K562 (cell line): ENCODE measurements at regions not wholly inside any gene's neighbourhood (a gene's known extent, or its start where the extent isn't known, plus 50 kb on each side); places are given as distances from the start of the nearest gene placed in this dataset.

Experiments used
- ATAC-seq: fragments of 200-7000 bp; cut with Tn5 transposase; 3 replicates; pipeline ENCODE4 v1.9.1; 2020; ENCODE audit warnings: moderate library complexity
- BruUV-seq: library from RNA; stranded (reverse); fragments of 400-500 nt; replicated peaks from 2 replicates; lab custom pipeline; 2021; lab: Mats Ljungman, UMichigan
- CTCF ChIA-PET: fragments of 300-600 bp; formaldehyde crosslinking; extraction: SDS; loops from one replicate; lab custom pipeline; 2021; ENCODE audit warnings: low intra/inter-chr PET ratio; lab: Yijun Ruan, JAX
- POLR2A ChIA-PET: fragments of 300-600, 350-650 bp; sonication (Branson Sonifier 250); formaldehyde crosslinking; extraction: SDS; loops from one replicate; lab custom pipeline; 2021; ENCODE audit warnings: antibody characterized with exemption, inconsistent platforms; lab: Yijun Ruan, JAX
- DNase-seq, 4 experiments: peaks; one replicate each; pipeline versions ENCODE4 v3.0.0 to v3.0.0-alpha.2; 2011 to 2018; ENCODE audit warnings: low spot score in 3 of 4, mixed read lengths in 3 of 4; ENCODE audit errors: extremely low read depth in 1 of 4
- FAIRE-seq: peaks from 2 replicates; lab custom pipeline; 2011; peaks lifted over from hg19 to GRCh38; lab: Jason Lieb, UNC
- H2AFZ ChIP-seq: 2 replicates; pipeline ENCODE4 v1.6.0; 2011; ENCODE audit warnings: low read depth, low read length, control low read depth, inconsistent platforms
- H3K27ac ChIP-seq: fragments of 200-600 bp; 3 replicates; pipeline ENCODE4 v1.8.0; 2011; ENCODE audit warnings: low read depth, mild to moderate bottlenecking, control low read depth, inconsistent platforms, low read length, moderate library complexity, mixed read lengths; ENCODE audit errors: extremely low read depth
- H3K27me3 ChIP-seq, 2 experiments: fragments of 300-600 bp in 1 of 2; 2 replicates in 1 of 2; 3 replicates in 1 of 2; pipeline versions ENCODE4 v1.6.0 to v1.8.0; 2011; ENCODE audit warnings: inconsistent platforms in 2 of 2, low read length in 2 of 2, mild to moderate bottlenecking in 1 of 2, mixed read lengths in 1 of 2, moderate library complexity in 1 of 2; ENCODE audit not compliant: control insufficient read depth in 2 of 2, insufficient read depth in 2 of 2
- H3K36me3 ChIP-seq: fragments of 300-600 bp; 3 replicates; pipeline ENCODE4 v1.8.0; 2011; ENCODE audit warnings: mild to moderate bottlenecking, low read length, inconsistent platforms; ENCODE audit not compliant: control insufficient read depth, insufficient read depth
- H3K4me1 ChIP-seq, 2 experiments: fragments of 200-600 bp in 1 of 2; replicated peaks in 1 of 2; 2 replicates in 1 of 2; 3 replicates in 1 of 2; pipeline versions ENCODE4 v1.5.1 to v1.8.0; 2011; ENCODE audit warnings: inconsistent platforms in 2 of 2, low read length in 2 of 2, mild to moderate bottlenecking in 1 of 2, mixed read lengths in 1 of 2, moderate library complexity in 1 of 2; ENCODE audit not compliant: control insufficient read depth in 2 of 2, insufficient read depth in 2 of 2
- H3K4me2 ChIP-seq: 2 replicates; pipeline ENCODE4 v1.6.1; 2011; ENCODE audit warnings: low read length, control low read depth, inconsistent platforms, mixed read lengths; ENCODE audit not compliant: insufficient read depth
- H3K4me3 ChIP-seq: fragments of 200-600 bp; sonication (generic), shearing (Covaris generic); 2 replicates; pipeline ENCODE4 v1.5.1; 2016; ENCODE audit warnings: control low read depth, inconsistent platforms
- H3K79me2 ChIP-seq: fragments of 200-600 bp; 3 replicates; pipeline ENCODE4 v1.8.0; 2011; ENCODE audit warnings: low read length, inconsistent platforms; ENCODE audit not compliant: control insufficient read depth, insufficient read depth
- H3K9ac ChIP-seq, 2 experiments: 2 replicates each; pipeline versions ENCODE4 v1.6.0 to v1.6.1; 2011; ENCODE audit warnings: low read depth in 2 of 2, low read length in 2 of 2, control low read depth in 1 of 2, inconsistent platforms in 1 of 2, mild to moderate bottlenecking in 1 of 2, mixed read lengths in 1 of 2; ENCODE audit not compliant: insufficient read depth in 1 of 2
- H3K9me1 ChIP-seq: one replicate; pipeline ENCODE4 v1.6.0; 2011; ENCODE audit warnings: inconsistent platforms, mild to moderate bottlenecking, low read length, moderate library complexity; ENCODE audit not compliant: control insufficient read depth, insufficient read depth
- H3K9me3 ChIP-seq: replicated peaks from 2 replicates; pipeline ENCODE4 v1.5.1; 2011; ENCODE audit warnings: low read depth, low read length, inconsistent platforms; ENCODE audit not compliant: control insufficient read depth, insufficient read depth
- H4K20me1 ChIP-seq: replicated peaks from 2 replicates; pipeline ENCODE4 v1.6.1; 2011; ENCODE audit warnings: low read length, inconsistent platforms, mixed read lengths; ENCODE audit not compliant: control insufficient read depth, insufficient read depth
- ATF1 ChIP-seq, 2 experiments: fragments of 450-650 bp in 1 of 2; IDR thresholded peaks; 2 replicates each; pipeline ENCODE4 v1.6.1; 2016; ENCODE audit warnings: missing compliant biosample characterization in 1 of 2, missing genetic modification characterization in 1 of 2
- CBX5 ChIP-seq: IDR thresholded peaks from 2 replicates; pipeline ENCODE4 v1.6.1; 2014; ENCODE audit warnings: low read depth, borderline replicate concordance
- ELF2 ChIP-seq: fragments of 250-450 bp; sonication (Bioruptor Pico); IDR thresholded peaks from 2 replicates; pipeline ENCODE4 v1.5.0; 2021; ENCODE audit warnings: mild to moderate bottlenecking
- ELK3 ChIP-seq: fragments of 450-650 bp; formaldehyde crosslinking; IDR thresholded peaks from 2 replicates; pipeline ENCODE4 v1.4.0; 2020; ENCODE audit warnings: mild to moderate bottlenecking
- HNRNPL ChIP-seq: fragments of 200-400 bp; formaldehyde crosslinking; IDR thresholded peaks from 2 replicates; pipeline ENCODE4 v1.6.1; 2017; ENCODE audit warnings: low read depth, mild to moderate bottlenecking, low read length
- PATZ1 ChIP-seq: fragments of 250-450 bp; sonication (Bioruptor Pico); IDR thresholded peaks from 2 replicates; pipeline ENCODE4 v1.5.0; 2020; ENCODE audit warnings: mild to moderate bottlenecking, borderline replicate concordance
- POLR3G ChIP-seq: IDR thresholded peaks from 2 replicates; pipeline ENCODE4 v1.6.1; 2011; ENCODE audit not compliant: insufficient read length, insufficient replicate concordance; ENCODE audit errors: extremely low read depth
- PRMT5 ChIP-seq: sonication (generic); formaldehyde crosslinking; IDR thresholded peaks from 2 replicates; pipeline ENCODE4 v1.5.0; 2020; ENCODE audit warnings: missing genetic modification reagents
- RBFOX2 ChIP-seq: fragments of 200-400 bp; formaldehyde crosslinking; IDR thresholded peaks from 2 replicates; pipeline ENCODE4 v1.6.1; 2017; ENCODE audit warnings: low read depth, mild to moderate bottlenecking, low read length, moderate library complexity
- RBM22 ChIP-seq: fragments of 200-400 bp; formaldehyde crosslinking; IDR thresholded peaks from 2 replicates; pipeline ENCODE4 v1.6.1; 2018; ENCODE audit warnings: low read length, low read depth; ENCODE audit not compliant: poor library complexity, severe bottlenecking
- RCOR1 ChIP-seq, 2 experiments: IDR thresholded peaks; 2 replicates each; pipeline ENCODE4 v1.6.1; 2012; ENCODE audit warnings: low read depth in 2 of 2, low read length in 2 of 2, borderline replicate concordance in 1 of 2, improper control_type of control experiment in 1 of 2
- SMAD2 ChIP-seq: fragments of 150-350 bp; IDR thresholded peaks from 2 replicates; pipeline ENCODE4 v1.6.1; 2014; ENCODE audit warnings: low read depth, mild to moderate bottlenecking, low read length
- ZBTB12 ChIP-seq: fragments of 250-450 bp; sonication (Bioruptor Pico); IDR thresholded peaks from 2 replicates; pipeline ENCODE4 v1.4.0; 2020
- ZC3H4 ChIP-seq: sonication (generic); formaldehyde crosslinking; IDR thresholded peaks from 2 replicates; pipeline ENCODE4 v1.9.0; 2021; ENCODE audit warnings: missing genetic modification reagents, borderline replicate concordance
- ZNF217 ChIP-seq: sonication (generic); formaldehyde crosslinking; IDR thresholded peaks from 2 replicates; pipeline ENCODE4 v1.8.0; 2022; ENCODE audit warnings: mild to moderate bottlenecking, missing genetic modification reagents
- ZNF592 ChIP-seq: fragments of 450-650 bp; IDR thresholded peaks from 2 replicates; pipeline ENCODE4 v1.6.1; 2017; ENCODE audit warnings: antibody characterized with exemption, mild to moderate bottlenecking
- WGBS: fragments of 100-300 bp; shearing (Covaris generic); methylation state at CpG from one replicate; pipeline ENCODE4 v1.1.6; 2016; ENCODE audit warnings: low coverage, mixed read lengths; ENCODE audit not compliant: insufficient coverage; ENCODE audit errors: missing lambda C conversion rate; 5-methylcytosine and 5-hydroxymethylcytosine counted together
- in situ Hi-C: fragments of 300-500 bp; cut with MboI; formaldehyde crosslinking; loops from 4 replicates; pipeline ENCODE4 v1.15.0; 2018; ENCODE audit warnings: inconsistent platforms, mixed read lengths
- intact Hi-C: fragments of 100-400 bp; cut with micrococcal nuclease; formaldehyde crosslinking; loops from 2 replicates; pipeline ENCODE4 v1.14.2; 2022

- no peak for FAIRE-seq
- no TSS peak for BruUV-seq
- TF ChIP-seq ATF1 (CRISPR knock-in tag; IDR thresholded peaks at IDR 0.05) (no peak), ATF1 (tag; IDR thresholded peaks at IDR 0.05) (no peak), CBX5 (no peak), ZBTB12 (no peak), ELK3 (CRISPR knock-in tag) (no peak), RCOR1 (IDR thresholded peaks at IDR 0.05; ENCODE audit: borderline replicate concordance in 1 of 2, low read depth in 2 of 2, low read length in 2 of 2) (no peak), ELF2 (CRISPR knock-in tag) (no peak), PRMT5 (CRISPR knock-in tag) (no peak), PATZ1 (no peak), SMAD2 (no peak), RBFOX2 (no peak), HNRNPL (no peak), RBM22 (no peak), POLR3G (no peak), ZNF217 (no peak), ZNF592 (no peak), ZC3H4 (no peak)
These were observed 478.5 kb upstream of the EPHA3 start for GRCh38 chr3:88628901-88629300.

More at GRCh38 chr3:88628901-88629300, 478.5 kb upstream of the EPHA3 start:
- Histone ChIP-seq H3K27me3 (no peaks in the 10 kb centered on the region), H3K4me1 (no peaks in the 10 kb centered on the region), H3K4me3 (no peak overlapping the region), H4K20me1 (no peaks in the 10 kb centered on the region), H3K9ac (no peak overlapping the region), H3K79me2 (no peaks in the 10 kb centered on the region), H3K4me2 (no peak overlapping the region), H3K36me3 (no peaks in the 10 kb centered on the region), H3K27ac (no peak overlapping the region), H2AFZ (no peak overlapping the region), H3K9me1 (no peaks in the 10 kb centered on the region), H3K9me3 (no peaks in the 10 kb centered on the region)
- ATAC-seq (no peak), DNase-seq (no peak)
- ChIA-PET POLR2A (no interaction called here), CTCF (no interaction called here)
- in situ Hi-C loops: no loop called here
- 0% methylated on average over 4 of the region's 4 CpGs for WGBS
- intact Hi-C loops: no loop called here
